K562 (cell line): ENCODE measurements at regions not wholly inside any gene's neighbourhood (a gene's known extent, or its start where the extent isn't known, plus 50 kb on each side); places are given as distances from the start of the nearest gene placed in this dataset.

Experiments
- ATAC-seq: fragments of 200-7000 bp; cut with Tn5 transposase; 3 replicates; pipeline ENCODE4 v1.9.1; 2020; ENCODE audit warnings: moderate library complexity
- BruUV-seq: library from RNA; stranded (reverse); fragments of 400-500 nt; replicated peaks from 2 replicates; lab custom pipeline; 2021; lab: Mats Ljungman, UMichigan
- CTCF ChIA-PET: fragments of 300-600 bp; formaldehyde crosslinking; extraction: SDS; loops from one replicate; lab custom pipeline; 2021; ENCODE audit warnings: low intra/inter-chr PET ratio; lab: Yijun Ruan, JAX
- POLR2A ChIA-PET: fragments of 300-600, 350-650 bp; sonication (Branson Sonifier 250); formaldehyde crosslinking; extraction: SDS; loops from one replicate; lab custom pipeline; 2021; ENCODE audit warnings: antibody characterized with exemption, inconsistent platforms; lab: Yijun Ruan, JAX
- DNase-seq, 4 experiments: peaks; one replicate each; pipeline versions ENCODE4 v3.0.0 to v3.0.0-alpha.2; 2011 to 2018; ENCODE audit warnings: low spot score in 3 of 4, mixed read lengths in 3 of 4; ENCODE audit errors: extremely low read depth in 1 of 4
- FAIRE-seq: peaks from 2 replicates; lab custom pipeline; 2011; peaks lifted over from hg19 to GRCh38; lab: Jason Lieb, UNC
- H2AFZ ChIP-seq: 2 replicates; pipeline ENCODE4 v1.6.0; 2011; ENCODE audit warnings: low read depth, low read length, control low read depth, inconsistent platforms
- H3K27ac ChIP-seq: fragments of 200-600 bp; 3 replicates; pipeline ENCODE4 v1.8.0; 2011; ENCODE audit warnings: low read depth, mild to moderate bottlenecking, control low read depth, inconsistent platforms, low read length, moderate library complexity, mixed read lengths; ENCODE audit errors: extremely low read depth
- H3K27me3 ChIP-seq, 2 experiments: fragments of 300-600 bp in 1 of 2; 2 replicates in 1 of 2; 3 replicates in 1 of 2; pipeline versions ENCODE4 v1.6.0 to v1.8.0; 2011; ENCODE audit warnings: inconsistent platforms in 2 of 2, low read length in 2 of 2, mild to moderate bottlenecking in 1 of 2, mixed read lengths in 1 of 2, moderate library complexity in 1 of 2; ENCODE audit not compliant: control insufficient read depth in 2 of 2, insufficient read depth in 2 of 2
- H3K36me3 ChIP-seq: fragments of 300-600 bp; 3 replicates; pipeline ENCODE4 v1.8.0; 2011; ENCODE audit warnings: mild to moderate bottlenecking, low read length, inconsistent platforms; ENCODE audit not compliant: control insufficient read depth, insufficient read depth
- H3K4me1 ChIP-seq, 2 experiments: fragments of 200-600 bp in 1 of 2; replicated peaks in 1 of 2; 2 replicates in 1 of 2; 3 replicates in 1 of 2; pipeline versions ENCODE4 v1.5.1 to v1.8.0; 2011; ENCODE audit warnings: inconsistent platforms in 2 of 2, low read length in 2 of 2, mild to moderate bottlenecking in 1 of 2, mixed read lengths in 1 of 2, moderate library complexity in 1 of 2; ENCODE audit not compliant: control insufficient read depth in 2 of 2, insufficient read depth in 2 of 2
- H3K4me2 ChIP-seq: 2 replicates; pipeline ENCODE4 v1.6.1; 2011; ENCODE audit warnings: low read length, control low read depth, inconsistent platforms, mixed read lengths; ENCODE audit not compliant: insufficient read depth
- H3K4me3 ChIP-seq: fragments of 200-600 bp; sonication (generic), shearing (Covaris generic); 2 replicates; pipeline ENCODE4 v1.5.1; 2016; ENCODE audit warnings: control low read depth, inconsistent platforms
- H3K79me2 ChIP-seq: fragments of 200-600 bp; 3 replicates; pipeline ENCODE4 v1.8.0; 2011; ENCODE audit warnings: low read length, inconsistent platforms; ENCODE audit not compliant: control insufficient read depth, insufficient read depth
- H3K9ac ChIP-seq, 2 experiments: 2 replicates each; pipeline versions ENCODE4 v1.6.0 to v1.6.1; 2011; ENCODE audit warnings: low read depth in 2 of 2, low read length in 2 of 2, control low read depth in 1 of 2, inconsistent platforms in 1 of 2, mild to moderate bottlenecking in 1 of 2, mixed read lengths in 1 of 2; ENCODE audit not compliant: insufficient read depth in 1 of 2
- H3K9me1 ChIP-seq: one replicate; pipeline ENCODE4 v1.6.0; 2011; ENCODE audit warnings: inconsistent platforms, mild to moderate bottlenecking, low read length, moderate library complexity; ENCODE audit not compliant: control insufficient read depth, insufficient read depth
- H3K9me3 ChIP-seq: replicated peaks from 2 replicates; pipeline ENCODE4 v1.5.1; 2011; ENCODE audit warnings: low read depth, low read length, inconsistent platforms; ENCODE audit not compliant: control insufficient read depth, insufficient read depth
- H4K20me1 ChIP-seq: replicated peaks from 2 replicates; pipeline ENCODE4 v1.6.1; 2011; ENCODE audit warnings: low read length, inconsistent platforms, mixed read lengths; ENCODE audit not compliant: control insufficient read depth, insufficient read depth
- BRD4 ChIP-seq: fragments of 200-600 bp; sonication (generic); IDR thresholded peaks from 2 replicates; pipeline ENCODE4 v1.6.1; 2017; ENCODE audit warnings: inconsistent platforms
- DLX4 ChIP-seq: fragments of 250-450 bp; sonication (Bioruptor Pico); IDR thresholded peaks from 2 replicates; pipeline ENCODE4 v1.6.1; 2021; ENCODE audit warnings: mild to moderate bottlenecking
- FOXK1 ChIP-seq: sonication (generic); formaldehyde crosslinking; IDR thresholded peaks from 2 replicates; pipeline ENCODE4 v1.8.0; 2022; ENCODE audit warnings: missing genetic modification reagents, mild to moderate bottlenecking, borderline replicate concordance
- HINFP ChIP-seq: fragments of 450-650 bp; conservative IDR thresholded peaks from 2 replicates; pipeline ENCODE4 v1.6.1; 2016; ENCODE audit warnings: missing genetic modification characterization, low read depth, mild to moderate bottlenecking, control low read depth, missing compliant biosample characterization
- KDM1A ChIP-seq, 2 experiments: fragments of 450-650 bp; IDR thresholded peaks; 2 replicates each; pipeline ENCODE4 v1.6.1; 2016; ENCODE audit warnings: mild to moderate bottlenecking in 2 of 2
- NFXL1 ChIP-seq: fragments of 450-650 bp; formaldehyde crosslinking; IDR thresholded peaks from 2 replicates; pipeline ENCODE4 v1.4.0; 2021; ENCODE audit warnings: mild to moderate bottlenecking
- PTTG1 ChIP-seq: fragments of 450-650 bp; IDR thresholded peaks from 2 replicates; pipeline ENCODE4 v1.6.1; 2016; ENCODE audit warnings: low read depth, mild to moderate bottlenecking, missing genetic modification characterization, missing compliant biosample characterization
- RBM25 ChIP-seq: fragments of 200-400 bp; formaldehyde crosslinking; IDR thresholded peaks from 2 replicates; pipeline ENCODE4 v1.6.1; 2018; ENCODE audit warnings: low read length, low read depth, moderate library complexity; ENCODE audit not compliant: severe bottlenecking
- SETDB1 ChIP-seq: IDR thresholded peaks from one replicate; pipeline ENCODE4 v1.6.1; 2012; ENCODE audit warnings: low read length, control low read depth, inconsistent platforms
- SIN3B ChIP-seq: fragments of 450-650 bp; IDR thresholded peaks from 2 replicates; pipeline ENCODE4 v1.6.1; 2017; ENCODE audit warnings: low read depth, mild to moderate bottlenecking, moderate library complexity
- ZBTB11 ChIP-seq, 3 experiments: fragments of 200-800 bp in 1 of 3; fragments of 250-450 bp in 1 of 3; fragments of 450-650 bp in 1 of 3; sonication (Bioruptor Pico) in 1 of 3; sonication (Bioruptor generic) in 1 of 3; formaldehyde crosslinking in 1 of 3; IDR thresholded peaks; 2 replicates each; pipeline versions ENCODE4 v1.6.1 to v1.8.0; 2016 to 2022; ENCODE audit warnings: mild to moderate bottlenecking in 2 of 3, missing genetic modification characterization in 2 of 3, missing compliant biosample characterization in 1 of 3, moderate library complexity in 1 of 3
- ZNF347 ChIP-seq: fragments of 450-650 bp; formaldehyde crosslinking; IDR thresholded peaks from 2 replicates; pipeline ENCODE4 v1.4.0; 2020; ENCODE audit warnings: low read depth, mild to moderate bottlenecking, moderate library complexity
- ZNF436 ChIP-seq: fragments of 250-450, 450-650 bp; sonication (Bioruptor Pico); formaldehyde crosslinking; IDR thresholded peaks from 2 replicates; pipeline ENCODE4 v1.7.0; 2020; ENCODE audit warnings: mild to moderate bottlenecking
- ZNF696 ChIP-seq: fragments of 250-450 bp; sonication (Bioruptor Pico); conservative IDR thresholded peaks from 2 replicates; pipeline ENCODE4 v1.4.0; 2020; ENCODE audit warnings: mild to moderate bottlenecking, moderate library complexity
- WGBS: fragments of 100-300 bp; shearing (Covaris generic); methylation state at CpG from one replicate; pipeline ENCODE4 v1.1.6; 2016; ENCODE audit warnings: low coverage, mixed read lengths; ENCODE audit not compliant: insufficient coverage; ENCODE audit errors: missing lambda C conversion rate; 5-methylcytosine and 5-hydroxymethylcytosine counted together
- in situ Hi-C: fragments of 300-500 bp; cut with MboI; formaldehyde crosslinking; loops from 4 replicates; pipeline ENCODE4 v1.15.0; 2018; ENCODE audit warnings: inconsistent platforms, mixed read lengths
- intact Hi-C: fragments of 100-400 bp; cut with micrococcal nuclease; formaldehyde crosslinking; loops from 2 replicates; pipeline ENCODE4 v1.14.2; 2022

- FAIRE-seq (no peak), DNase-seq (no peak), ATAC-seq (no peak)
- Histone ChIP-seq H3K4me3 (no peak overlapping the region), H4K20me1 (no peaks in the 10 kb centered on the region), H3K9ac (no peak overlapping the region), H3K27me3 (no peaks in the 10 kb centered on the region), H3K9me1 (no peaks in the 10 kb centered on the region), H3K9me3 (no peaks in the 10 kb centered on the region), H3K27ac (no peak overlapping the region), H2AFZ (no peak overlapping the region), H3K36me3 (no peaks in the 10 kb centered on the region), H3K4me2 (no peak overlapping the region), H3K4me1 (no peaks in the 10 kb centered on the region), H3K79me2 (no peaks in the 10 kb centered on the region)
- ChIA-PET CTCF (no interaction called here), POLR2A (no interaction called here)
- intact Hi-C loops: no loop called here
- WGBS: 0% methylated on average over 1 of the region's 2 CpGs
- BruUV-seq: no TSS peak
- no peak for TF ChIP-seq HINFP (tag)
- no peak for TF ChIP-seq BRD4
- no peak for TF ChIP-seq DLX4
- TF ChIP-seq FOXK1 (CRISPR knock-in tag): no peak
- TF ChIP-seq SIN3B: no peak
- no peak for TF ChIP-seq PTTG1
- no peak for TF ChIP-seq SETDB1
- no peak for TF ChIP-seq NFXL1 (CRISPR knock-in tag)
- no peak for TF ChIP-seq KDM1A (IDR thresholded peaks at IDR 0.05)
- TF ChIP-seq ZNF696 (CRISPR knock-in tag): no peak
- TF ChIP-seq ZNF436 (CRISPR knock-in tag): no peak
- no peak for TF ChIP-seq ZBTB11 (CRISPR knock-in tag; IDR thresholded peaks at IDR 0.05)
- TF ChIP-seq ZNF347 (CRISPR knock-in tag): no peak
- no peak for TF ChIP-seq RBM25
- in situ Hi-C loops: no loop called here
Observed at GRCh38 chr13:92950771-92951170, 275.8 kb upstream of the GPC6 start.
